NCI-H2196 treated with DMSO at 0.1 percent for 48 hours (cell line): ENCODE measurements at regions not wholly inside any gene's neighbourhood (a gene's known extent, or its start where the extent isn't known, plus 50 kb on each side); places are given as distances from the start of the nearest gene placed in this dataset.
A peak's percentile ranks its signal among the peaks of the same experiment; 100 is the strongest.
"Not testable (repeated sequence)": the region's sequence is repeated elsewhere in the genome, so short reads cannot be mapped to it uniquely, and the experiment has no call there.

ENCODE experiments used
- DNase-seq: peaks from one replicate; lab custom pipeline; 2025; ENCODE audit not compliant: unreplicated experiment; lab: John Stamatoyannopoulos, UW

GRCh38 chr3:168796339-168796738 lies 700.6 kb upstream of the GOLIM4 start:
- no peak for DNase-seq

GRCh38 chr3:168794427-168794826 lies 698.7 kb upstream of the GOLIM4 start:
- DNase-seq = no peak

GRCh38 chr3:168782193-168782592 lies 686.5 kb upstream of the GOLIM4 start:
- no peak for DNase-seq

- not testable (repeated sequence) for DNase-seq
Measured at GRCh38 chr3:168779970-168780645, 684.4 kb upstream of the GOLIM4 start.

- no peak for DNase-seq
Measured at GRCh38 chr3:168753724-168754123, 658.0 kb upstream of the GOLIM4 start.

GRCh38 chr3:168752339-168752738 lies 656.6 kb upstream of the GOLIM4 start:
- DNase-seq = no peak

- DNase-seq = no peak
Measured at GRCh38 chr3:168747697-168748096, 652.0 kb upstream of the GOLIM4 start.

GRCh38 chr3:168738527-168739325 lies 643.0 kb upstream of the GOLIM4 start:
- no peak for DNase-seq

- no peak for DNase-seq
Measured at GRCh38 chr3:168736202-168736601, 640.5 kb upstream of the GOLIM4 start.

- no peak for DNase-seq
Measured at GRCh38 chr3:168730073-168730472, 634.3 kb upstream of the GOLIM4 start.

- DNase-seq = no peak
Measured at GRCh38 chr3:168722091-168722490, 626.4 kb upstream of the GOLIM4 start.

GRCh38 chr3:168714609-168715240 lies 619.0 kb upstream of the GOLIM4 start:
- no peak for DNase-seq

GRCh38 chr3:168709073-168709472 lies 613.3 kb upstream of the GOLIM4 start:
- DNase-seq = no peak

- DNase-seq = no peak
Measured at GRCh38 chr3:168707900-168708299, 612.2 kb upstream of the GOLIM4 start.

- no peak for DNase-seq
Measured at GRCh38 chr3:168705412-168705811, 609.7 kb upstream of the GOLIM4 start.

GRCh38 chr3:168696051-168696450 lies 600.3 kb upstream of the GOLIM4 start:
- DNase-seq = no peak

- DNase-seq = no peak
Measured at GRCh38 chr3:168693870-168694269, 598.1 kb upstream of the GOLIM4 start.

- DNase-seq = no peak
Measured at GRCh38 chr3:168688267-168688666, 592.5 kb upstream of the GOLIM4 start.

- no peak for DNase-seq
Measured at GRCh38 chr3:168684519-168684918, 588.8 kb upstream of the GOLIM4 start.

GRCh38 chr3:168678730-168679129 lies 583.0 kb upstream of the GOLIM4 start:
- no peak for DNase-seq

GRCh38 chr3:168671091-168671490 lies 575.4 kb upstream of the GOLIM4 start:
- DNase-seq = peak; percentile 2
